Psoas muscle (tissue), 7 donors: ENCODE measurements at regions not wholly inside any gene's neighbourhood (a gene's known extent, or its start where the extent isn't known, plus 50 kb on each side); places are given as distances from the start of the nearest gene placed in this dataset.

Experiments
- ATAC-seq, 4 donors: fragments of 200-7000 bp; cut with Tn5 transposase; one replicate each; pipeline ENCODE4 v1.9.1; 2020; ENCODE audit warnings: moderate library complexity in 3 of 4, mild to moderate bottlenecking in 2 of 4
- DNase-seq, 2 donors: peaks; one replicate each; pipeline ENCODE4 v3.0.0-alpha.2; 2020
- H3K27ac ChIP-seq: fragments of 200-600 bp; one replicate; pipeline ENCODE4 v1.8.0; 2022
- H3K27me3 ChIP-seq, 3 donors: fragments of 200-600 bp in 1 of 3; one replicate each; pipeline versions ENCODE4 v1.6.1 to v1.8.0; 2013 to 2022; ENCODE audit warnings: low read length in 2 of 3, mild to moderate bottlenecking in 2 of 3, moderate library complexity in 1 of 3; ENCODE audit not compliant: insufficient read depth in 3 of 3
- H3K36me3 ChIP-seq, 2 donors: fragments of 200-600 bp in 1 of 2; one replicate each; pipeline versions ENCODE4 v1.6.1 to v1.8.0; 2013 to 2022; ENCODE audit warnings: low read depth in 1 of 2, mild to moderate bottlenecking in 1 of 2, moderate library complexity in 1 of 2; ENCODE audit not compliant: insufficient read depth in 1 of 2
- H3K4me1 ChIP-seq: fragments of 200-600 bp; one replicate; pipeline ENCODE4 v1.8.0; 2022
- H3K4me3 ChIP-seq: fragments of 200-600 bp; one replicate; pipeline ENCODE4 v1.8.0; 2022; ENCODE audit warnings: mild to moderate bottlenecking
- H3K9me3 ChIP-seq: fragments of 200-600 bp; one replicate; pipeline ENCODE4 v1.8.0; 2022
- WGBS, 3 donors: extraction: QIAGEN DNeasy Blood & Tissue Kit; methylation state at CpG; one replicate each; pipeline versions ENCODE4 v1.1.6 to v1.1.7; 2013; 5-methylcytosine and 5-hydroxymethylcytosine counted together
- intact Hi-C, 2 donors: fragments of 100-400 bp; cut with DNase I; formaldehyde crosslinking; loops; one replicate each; pipeline versions ENCODE4 v1.11.0 to v1.14.2; 2022
- TF ChIP-seq, protein P1 (sequence below): fragments of 200-600 bp; IDR thresholded peaks from one replicate; pipeline ENCODE4 v1.8.0; 2022; ENCODE audit warnings: antibody characterized with exemption
- donor health status: healthy with polysubstance abuse.
- donor health status: DM: no; HTN: no; CAD: no; lungs with moderate emphysema.
- donor health status: Bipolar disorder and iron deficiency.
- donor health status: healthy.
- donor health status: DM: yes; HTN: yes; CAD: no.
- donor health status: DM: no; HTN: no; CAD: no.
- donor health status: DM: yes; HTN: yes; CAD: no.

GRCh38 chr15:95459273-95459672 is 871.2 kb upstream of the NR2F2 start:
- TF ChIP-seq, protein P1, sequence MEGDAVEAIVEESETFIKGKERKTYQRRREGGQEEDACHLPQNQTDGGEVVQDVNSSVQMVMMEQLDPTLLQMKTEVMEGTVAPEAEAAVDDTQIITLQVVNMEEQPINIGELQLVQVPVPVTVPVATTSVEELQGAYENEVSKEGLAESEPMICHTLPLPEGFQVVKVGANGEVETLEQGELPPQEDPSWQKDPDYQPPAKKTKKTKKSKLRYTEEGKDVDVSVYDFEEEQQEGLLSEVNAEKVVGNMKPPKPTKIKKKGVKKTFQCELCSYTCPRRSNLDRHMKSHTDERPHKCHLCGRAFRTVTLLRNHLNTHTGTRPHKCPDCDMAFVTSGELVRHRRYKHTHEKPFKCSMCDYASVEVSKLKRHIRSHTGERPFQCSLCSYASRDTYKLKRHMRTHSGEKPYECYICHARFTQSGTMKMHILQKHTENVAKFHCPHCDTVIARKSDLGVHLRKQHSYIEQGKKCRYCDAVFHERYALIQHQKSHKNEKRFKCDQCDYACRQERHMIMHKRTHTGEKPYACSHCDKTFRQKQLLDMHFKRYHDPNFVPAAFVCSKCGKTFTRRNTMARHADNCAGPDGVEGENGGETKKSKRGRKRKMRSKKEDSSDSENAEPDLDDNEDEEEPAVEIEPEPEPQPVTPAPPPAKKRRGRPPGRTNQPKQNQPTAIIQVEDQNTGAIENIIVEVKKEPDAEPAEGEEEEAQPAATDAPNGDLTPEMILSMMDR, result no peak
- Histone ChIP-seq H3K36me3 (no peaks in the 10 kb centered on the region), H3K4me1 (peaks cover 2% of the 10 kb centered on the region), H3K9me3 (no peaks in the 10 kb centered on the region), H3K27ac (no peak overlapping the region), H3K27me3 (peaks cover 0 to 2% (median 0%) of the 10 kb centered on the region in 3 donors), H3K4me3 (no peak overlapping the region)
- intact Hi-C loops, result no loop called here
- DNase-seq (no peak), ATAC-seq (no peak)
- 49 to 58% (median 57%) methylated on average over 4 of the region's 4 CpGs for WGBS, 3 donors

DNA sequence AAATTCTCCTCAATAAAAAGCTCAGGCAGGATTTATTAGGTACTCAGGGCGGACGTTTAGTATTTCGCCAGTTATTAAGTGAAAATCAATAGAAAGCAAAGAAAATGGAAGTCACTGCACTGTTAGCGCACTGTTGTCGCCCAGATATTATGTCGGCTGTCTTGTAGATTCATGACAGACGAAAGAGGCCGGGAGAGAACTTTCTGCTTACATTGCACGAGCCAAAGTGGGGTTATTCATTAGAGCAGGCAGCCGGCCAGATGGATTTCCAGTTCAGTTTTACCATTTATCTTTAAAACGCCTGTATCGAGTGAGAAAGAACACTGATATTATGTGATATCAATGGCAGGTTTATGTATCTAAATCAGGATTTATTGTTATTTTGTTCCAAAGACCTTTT is 866.0 kb upstream of the NR2F2 start:
- ATAC-seq (no peak), DNase-seq (no peak)
- H3K4me1 ChIP-seq, result no peaks in the 10 kb centered on the region
- H3K9me3 ChIP-seq, result no peaks in the 10 kb centered on the region
- intact Hi-C loops, result no loop called here
- 62 to 67% (median 66%) methylated on average over 12 of the region's 12 CpGs for WGBS, 3 donors
- TF ChIP-seq, protein P1, result no peak
- H3K36me3 ChIP-seq, result no peaks in the 10 kb centered on the region
- H3K4me3 ChIP-seq, result no peak overlapping the region
- no peak overlapping the region for H3K27ac ChIP-seq
- H3K27me3 ChIP-seq, result peaks cover 0 to 6% (median 0%) of the 10 kb centered on the region in 3 donors

DNA sequence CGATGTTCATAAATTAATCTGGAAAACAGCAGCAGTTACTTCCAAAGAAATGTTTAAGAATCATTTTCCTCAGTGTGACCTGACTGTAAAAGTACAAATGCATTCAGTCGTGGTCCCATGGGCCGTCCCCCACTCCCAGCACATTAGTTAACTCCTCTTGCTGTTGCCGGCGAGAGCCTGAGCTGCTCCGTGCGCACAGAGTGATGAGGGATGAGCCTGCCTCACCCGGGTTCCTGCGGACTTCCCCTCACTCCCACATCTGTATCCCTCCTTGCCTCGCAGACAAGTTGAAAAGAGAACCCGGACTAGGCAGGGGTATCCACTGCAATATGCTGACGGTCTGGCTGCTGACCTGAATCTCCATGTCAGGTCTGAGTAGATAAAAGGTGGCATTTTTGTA is 861.7 kb upstream of the NR2F2 start:
- TF ChIP-seq, protein P1, result no peak
- no peaks in the 10 kb centered on the region for H3K4me1 ChIP-seq
- DNase-seq (no peak), ATAC-seq (no peak)
- no peak overlapping the region for H3K4me3 ChIP-seq
- H3K27ac ChIP-seq, result no peak overlapping the region
- no peaks in the 10 kb centered on the region for H3K36me3 ChIP-seq
- intact Hi-C loops, result no loop called here
- no peaks in the 10 kb centered on the region for H3K9me3 ChIP-seq
- WGBS, 3 donors, result 58 to 66% (median 61%) methylated on average over 12 of the region's 12 CpGs
- H3K27me3 ChIP-seq, result peaks cover 0 to 6% (median 0%) of the 10 kb centered on the region in 3 donors

GRCh38 chr15:95469496-95470000 is 861.0 kb upstream of the NR2F2 start:
- Histone ChIP-seq H3K4me1 (no peaks in the 10 kb centered on the region), H3K27me3 (peaks cover 0 to 1% (median 0%) of the 10 kb centered on the region in 3 donors), H3K36me3 (no peaks in the 10 kb centered on the region), H3K4me3 (no peak overlapping the region), H3K27ac (no peak overlapping the region), H3K9me3 (no peaks in the 10 kb centered on the region)
- TF ChIP-seq, protein P1, result no peak
- 66 to 73% (median 68%) methylated on average over 8 of the region's 8 CpGs for WGBS, 3 donors
- DNase-seq (no peak), ATAC-seq (no peak)
- intact Hi-C loops, result no loop called here

DNA sequence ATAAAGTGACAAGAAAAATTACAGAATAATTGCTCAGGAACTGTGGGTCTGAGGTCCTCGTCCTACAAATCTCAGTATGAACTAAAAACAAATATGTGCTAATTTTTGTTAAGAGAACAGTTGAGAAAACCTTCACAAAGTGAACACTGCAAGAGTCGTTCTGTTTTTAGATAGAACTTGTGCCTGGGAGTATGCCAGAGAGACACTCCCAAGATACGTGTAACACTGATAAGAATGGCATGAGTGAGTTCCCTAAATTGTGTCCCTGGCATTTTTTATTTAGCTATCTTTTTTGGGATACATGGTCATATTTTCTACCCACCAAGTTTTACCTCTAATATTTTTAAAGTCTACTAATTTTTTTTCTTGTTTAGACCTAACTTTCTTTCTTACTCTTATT is 860.0 kb upstream of the NR2F2 start:
- H3K27me3 ChIP-seq, result no peaks in the 10 kb centered on the region
- H3K4me3 ChIP-seq, result no peak overlapping the region
- H3K9me3 ChIP-seq, result no peaks in the 10 kb centered on the region
- ATAC-seq, result no peak
- no peaks in the 10 kb centered on the region for H3K4me1 ChIP-seq
- 55 to 60% (median 58%) methylated on average over 3 of the region's 3 CpGs for WGBS, 3 donors
- intact Hi-C loops, result no loop called here
- H3K27ac ChIP-seq, result no peak overlapping the region
- no peak for DNase-seq
- TF ChIP-seq, protein P1, result no peak
- no peaks in the 10 kb centered on the region for H3K36me3 ChIP-seq
